ENCODE measurements at regions not wholly inside any gene's neighbourhood (a gene's known extent, or its start where the extent isn't known, plus 50 kb on each side); places are given as distances from the start of the nearest gene placed in this dataset.

DNA sequence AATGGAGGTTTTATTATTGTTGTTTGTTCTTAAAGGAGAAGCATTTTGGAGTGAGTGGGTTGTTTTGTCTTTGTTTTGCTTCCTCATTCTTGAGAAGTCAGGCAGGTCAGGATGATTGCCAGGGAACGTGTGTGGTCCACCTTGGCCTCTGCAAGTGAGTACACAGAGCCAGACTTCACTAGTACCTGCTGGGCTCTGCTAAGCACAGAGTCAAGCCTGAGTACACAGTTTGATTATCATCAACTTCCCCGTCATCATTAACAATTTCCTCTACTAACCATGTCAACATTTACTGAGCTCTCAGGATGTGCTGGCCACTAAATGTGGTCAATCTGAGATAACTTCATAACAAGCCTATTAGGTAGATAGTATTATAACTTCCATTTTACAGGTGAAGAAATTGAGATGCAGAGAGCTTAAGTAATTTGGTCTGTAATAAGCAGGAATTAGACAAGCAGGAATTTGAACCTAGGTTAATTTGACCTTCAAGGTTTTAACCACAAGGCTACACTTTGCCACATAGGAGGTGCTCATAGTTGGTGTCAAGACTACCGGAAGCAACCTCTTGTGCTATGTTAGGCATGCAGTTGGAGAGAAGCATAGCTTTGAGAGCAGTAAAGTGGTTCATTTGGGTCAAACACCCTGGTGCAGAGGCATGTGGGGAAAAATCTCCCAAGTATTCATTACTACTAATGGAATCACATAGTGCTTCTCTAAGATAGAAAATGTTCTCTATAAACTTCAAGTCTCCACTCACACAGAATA, 178.3 kb downstream of the NUAK1 start:
- Mint-ChIP-seq H3K27me3 (ENCODE audit: low read depth in 3 of 3) (peaks cover 0 to 2% (median 0%) of the 10 kb centered on the region in 3 donors), H3K36me3 (no peaks in the 10 kb centered on the region), H3K27ac (no peak overlapping the region), H3K4me3 (no peak overlapping the region), H3K4me1 (no peaks in the 10 kb centered on the region), H3K9me3 (peaks cover 0 to 8% (median 2%) of the 10 kb centered on the region in 7 donors)
- Histone ChIP-seq H3K36me3 (replicated peaks in 1 of 2; ENCODE audit: control insufficient read depth in 1 of 2, insufficient read depth in 2 of 2, low read length in 2 of 2) (no peaks in the 10 kb centered on the region), H3K4me2 (replicated peaks; ENCODE audit: extremely low read depth, low read length, poor library complexity, severe bottlenecking) (no peak overlapping the region), H3K27me3 (ENCODE audit: control insufficient read depth in 2 of 2, insufficient read depth in 2 of 2, low read length in 2 of 2) (no peaks in the 10 kb centered on the region), H3K4me1 (ENCODE audit: control insufficient read depth in 1 of 2, insufficient read depth in 2 of 2, low read length in 2 of 2) (no peaks in the 10 kb centered on the region), H3K9me3 (replicated peaks in 1 of 2; ENCODE audit: control insufficient read depth in 1 of 2, insufficient read depth in 1 of 2, low read length in 2 of 2) (no peaks in the 10 kb centered on the region), H2AFZ (ENCODE audit: insufficient read depth, low read depth, low read length, poor library complexity, severe bottlenecking) (no peak overlapping the region), H3K79me2 (ENCODE audit: insufficient read depth, low read length) (no peaks in the 10 kb centered on the region), H4K20me1 (ENCODE audit: insufficient read depth, low read length) (no peaks in the 10 kb centered on the region), H3K27ac (ENCODE audit: low read depth in 1 of 2, low read length in 2 of 2) (no peak overlapping the region), H3K9ac (ENCODE audit: insufficient read depth, low read length, poor library complexity, severe bottlenecking) (no peak overlapping the region), H3K4me3 (replicated peaks in 1 of 3; ENCODE audit: low read depth in 2 of 3, low read length in 3 of 3) (no peak overlapping the region)
- 0% methylated on average over 1 of the region's 3 CpGs for whole genome bisulfite sequencing (ENCODE audit: insufficient coverage)
- intact Hi-C loops (cut with micrococcal nuclease), result no loop called here
- TF ChIP-seq, protein P1, sequence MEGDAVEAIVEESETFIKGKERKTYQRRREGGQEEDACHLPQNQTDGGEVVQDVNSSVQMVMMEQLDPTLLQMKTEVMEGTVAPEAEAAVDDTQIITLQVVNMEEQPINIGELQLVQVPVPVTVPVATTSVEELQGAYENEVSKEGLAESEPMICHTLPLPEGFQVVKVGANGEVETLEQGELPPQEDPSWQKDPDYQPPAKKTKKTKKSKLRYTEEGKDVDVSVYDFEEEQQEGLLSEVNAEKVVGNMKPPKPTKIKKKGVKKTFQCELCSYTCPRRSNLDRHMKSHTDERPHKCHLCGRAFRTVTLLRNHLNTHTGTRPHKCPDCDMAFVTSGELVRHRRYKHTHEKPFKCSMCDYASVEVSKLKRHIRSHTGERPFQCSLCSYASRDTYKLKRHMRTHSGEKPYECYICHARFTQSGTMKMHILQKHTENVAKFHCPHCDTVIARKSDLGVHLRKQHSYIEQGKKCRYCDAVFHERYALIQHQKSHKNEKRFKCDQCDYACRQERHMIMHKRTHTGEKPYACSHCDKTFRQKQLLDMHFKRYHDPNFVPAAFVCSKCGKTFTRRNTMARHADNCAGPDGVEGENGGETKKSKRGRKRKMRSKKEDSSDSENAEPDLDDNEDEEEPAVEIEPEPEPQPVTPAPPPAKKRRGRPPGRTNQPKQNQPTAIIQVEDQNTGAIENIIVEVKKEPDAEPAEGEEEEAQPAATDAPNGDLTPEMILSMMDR (IDR thresholded peaks at IDR 0.05), result no peak
- DNase-seq, result no peak

DNA sequence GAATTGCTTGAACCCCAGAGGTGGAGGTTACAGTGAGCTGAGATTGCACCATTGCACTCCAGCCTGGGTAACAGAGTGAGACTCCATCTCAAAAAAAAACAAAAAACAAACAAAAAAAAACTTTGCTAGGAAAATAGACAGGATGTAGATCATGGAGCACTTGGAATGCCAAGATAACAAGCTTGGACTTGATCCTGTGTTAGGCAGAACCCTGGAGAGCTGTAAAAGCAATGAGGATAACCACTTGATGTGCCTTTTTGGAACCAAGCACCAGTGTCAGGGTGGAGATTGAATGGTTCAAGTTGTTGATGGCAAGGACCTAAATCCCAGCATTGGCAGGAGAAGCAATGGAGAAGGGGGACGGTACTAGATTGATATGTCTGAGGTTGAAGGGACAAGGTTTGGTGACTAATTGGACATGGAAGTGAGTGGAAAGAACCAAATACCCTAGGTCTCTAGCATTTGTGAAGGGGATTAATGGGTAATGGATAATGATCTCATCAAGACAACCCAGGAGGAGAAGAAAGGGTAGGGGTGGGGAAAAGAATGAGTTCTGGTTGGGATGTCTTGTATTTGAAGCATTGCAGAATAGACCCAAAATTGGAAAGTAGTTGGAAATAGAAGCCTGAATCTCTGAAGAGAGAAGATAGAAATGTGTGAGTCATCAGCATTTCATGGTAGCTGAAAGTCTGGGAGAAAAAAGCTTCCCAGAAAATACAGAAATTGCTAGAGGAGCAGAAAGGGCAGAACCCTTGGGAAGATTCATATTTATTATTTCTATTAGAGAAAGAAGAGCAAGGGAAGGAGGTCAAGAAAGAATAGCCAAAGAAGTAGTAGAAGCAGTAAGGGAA, 176.7 kb downstream of the NUAK1 start:
- Mint-ChIP-seq H3K4me3 (no peak overlapping the region), H3K27me3 (ENCODE audit: low read depth in 3 of 3) (peaks cover 0 to 2% (median 0%) of the 10 kb centered on the region in 3 donors), H3K36me3 (no peaks in the 10 kb centered on the region), H3K4me1 (no peaks in the 10 kb centered on the region), H3K9me3 (peaks cover 0 to 7% (median 2%) of the 10 kb centered on the region in 7 donors), H3K27ac (no peak overlapping the region)
- Histone ChIP-seq H3K27ac (ENCODE audit: low read depth in 1 of 2, low read length in 2 of 2) (no peak overlapping the region), H3K4me1 (ENCODE audit: control insufficient read depth in 1 of 2, insufficient read depth in 2 of 2, low read length in 2 of 2) (no peaks in the 10 kb centered on the region), H4K20me1 (ENCODE audit: insufficient read depth, low read length) (no peaks in the 10 kb centered on the region), H3K4me3 (replicated peaks in 1 of 3; ENCODE audit: low read depth in 2 of 3, low read length in 3 of 3) (no peak overlapping the region), H2AFZ (ENCODE audit: insufficient read depth, low read depth, low read length, poor library complexity, severe bottlenecking) (no peak overlapping the region), H3K27me3 (ENCODE audit: control insufficient read depth in 2 of 2, insufficient read depth in 2 of 2, low read length in 2 of 2) (no peaks in the 10 kb centered on the region), H3K4me2 (replicated peaks; ENCODE audit: extremely low read depth, low read length, poor library complexity, severe bottlenecking) (no peak overlapping the region), H3K9me3 (replicated peaks in 1 of 2; ENCODE audit: control insufficient read depth in 1 of 2, insufficient read depth in 1 of 2, low read length in 2 of 2) (no peaks in the 10 kb centered on the region), H3K79me2 (ENCODE audit: insufficient read depth, low read length) (no peaks in the 10 kb centered on the region), H3K36me3 (replicated peaks in 1 of 2; ENCODE audit: control insufficient read depth in 1 of 2, insufficient read depth in 2 of 2, low read length in 2 of 2) (no peaks in the 10 kb centered on the region), H3K9ac (ENCODE audit: insufficient read depth, low read length, poor library complexity, severe bottlenecking) (no peak overlapping the region)
- DNase-seq, result no peak
- intact Hi-C loops (cut with micrococcal nuclease), result no loop called here
- WGBS (ENCODE audit: insufficient coverage), result 100% methylated on average over 1 of the region's 1 CpG
- TF ChIP-seq, protein P1 (IDR thresholded peaks at IDR 0.05), result no peak
